IMR-90 (cell line): ENCODE measurements at regions not wholly inside any gene's neighbourhood (a gene's known extent, or its start where the extent isn't known, plus 50 kb on each side); places are given as distances from the start of the nearest gene placed in this dataset.

Experiments
- ATAC-seq: fragments of 200-7000 bp; cut with Tn5 transposase; 2 replicates; pipeline ENCODE4 v1.9.1; 2020; ENCODE audit warnings: low read depth, mild to moderate bottlenecking, moderate library complexity
- BruUV-seq: library from RNA; stranded (reverse); fragments of 400-500 nt; replicated peaks from 2 replicates; lab custom pipeline; 2021; lab: Mats Ljungman, UMichigan
- CTCF ChIA-PET: fragments of 300-600 bp; formaldehyde crosslinking; extraction: SDS; loops from one replicate; lab custom pipeline; 2021; ENCODE audit warnings: antibody characterized with exemption; lab: Yijun Ruan, JAX
- POLR2A ChIA-PET: fragments of 300-600 bp; sonication (Branson Sonifier 250); formaldehyde crosslinking; loops from one replicate; lab custom pipeline; 2022; ENCODE audit warnings: antibody characterized with exemption; ENCODE audit not compliant: unreplicated experiment; lab: Charles Lee
- DNase-seq: peaks from one replicate; pipeline ENCODE4 v3.0.0; 2013
- H2AFZ ChIP-seq: replicated peaks from 2 replicates; pipeline ENCODE3; 2013; ENCODE audit warnings: low read length, mild to moderate bottlenecking; ENCODE audit not compliant: poor library complexity
- H2AK5ac ChIP-seq: 2 replicates; pipeline ENCODE4 v1.6.1; 2013; ENCODE audit warnings: low read depth, low read length, inconsistent platforms
- H2AK9ac ChIP-seq: replicated peaks from 2 replicates; pipeline ENCODE3; 2013; ENCODE audit warnings: mild to moderate bottlenecking, low read depth, low read length, moderate library complexity; ENCODE audit not compliant: poor library complexity
- H2BK120ac ChIP-seq: 2 replicates; pipeline ENCODE4 v1.6.1; 2013; ENCODE audit warnings: low read depth, low read length, inconsistent platforms
- H2BK15ac ChIP-seq: 3 replicates; pipeline ENCODE4 v1.6.1; 2013; ENCODE audit warnings: low read depth, low read length, inconsistent platforms
- H2BK20ac ChIP-seq: 2 replicates; pipeline ENCODE4 v1.6.1; 2013; ENCODE audit warnings: low read depth, mild to moderate bottlenecking, inconsistent platforms, low read length, moderate library complexity
- H2BK5ac ChIP-seq: 2 replicates; pipeline ENCODE4 v1.6.1; 2013; ENCODE audit warnings: mild to moderate bottlenecking, low read depth, low read length, inconsistent platforms; ENCODE audit not compliant: poor library complexity, severe bottlenecking
- H3K14ac ChIP-seq: replicated peaks from 2 replicates; pipeline ENCODE4 v1.6.1; 2013; ENCODE audit warnings: low read depth, low read length, inconsistent platforms
- H3K18ac ChIP-seq: 2 replicates; pipeline ENCODE4 v1.6.1; 2013; ENCODE audit warnings: low read depth, low read length, control low read depth
- H3K23ac ChIP-seq: 2 replicates; pipeline ENCODE4 v1.6.1; 2013; ENCODE audit warnings: low read depth, low read length, inconsistent platforms
- H3K27ac ChIP-seq: 2 replicates; pipeline ENCODE4 v1.5.1; 2013; ENCODE audit warnings: mild to moderate bottlenecking, control low read depth, low read length; ENCODE audit not compliant: insufficient read depth
- H3K27me3 ChIP-seq: 2 replicates; pipeline ENCODE4 v1.6.1; 2013; ENCODE audit warnings: low read length; ENCODE audit not compliant: control insufficient read depth, insufficient read depth
- H3K36me3 ChIP-seq: 2 replicates; pipeline ENCODE4 v1.6.1; 2013; ENCODE audit warnings: low read length, mixed read lengths; ENCODE audit not compliant: control insufficient read depth, insufficient read depth
- H3K4ac ChIP-seq: 2 replicates; pipeline ENCODE4 v1.6.1; 2013; ENCODE audit warnings: low read depth, low read length, inconsistent platforms
- H3K4me1 ChIP-seq: 2 replicates; pipeline ENCODE4 v1.6.1; 2013; ENCODE audit warnings: low read length, mixed read lengths; ENCODE audit not compliant: control insufficient read depth, insufficient read depth
- H3K4me2 ChIP-seq: 2 replicates; pipeline ENCODE4 v1.6.1; 2013; ENCODE audit warnings: low read depth, mild to moderate bottlenecking, control low read depth, low read length, moderate library complexity
- H3K4me3 ChIP-seq: 2 replicates; pipeline ENCODE4 v1.5.1; 2013; ENCODE audit warnings: low read depth, mild to moderate bottlenecking, control low read depth, low read length, moderate library complexity; ENCODE audit not compliant: insufficient read depth
- H3K56ac ChIP-seq: 2 replicates; pipeline ENCODE4 v1.6.1; 2013; ENCODE audit warnings: low read length, inconsistent platforms; ENCODE audit not compliant: insufficient read depth; ENCODE audit errors: extremely low read depth
- H3K79me1 ChIP-seq, 2 experiments: 2 replicates each; pipeline ENCODE4 v1.6.1; 2013; ENCODE audit warnings: low read length in 2 of 2, inconsistent platforms in 1 of 2, low read depth in 1 of 2
- H3K9ac ChIP-seq: 2 replicates; pipeline ENCODE4 v1.6.1; 2013; ENCODE audit warnings: low read depth, low read length, control low read depth
- H3K9me1 ChIP-seq: 2 replicates; pipeline ENCODE4 v1.6.1; 2013; ENCODE audit warnings: low read length, inconsistent platforms; ENCODE audit not compliant: insufficient read depth
- H3K9me3 ChIP-seq: 2 replicates; pipeline ENCODE4 v1.6.1; 2013; ENCODE audit warnings: low read length; ENCODE audit not compliant: control insufficient read depth, insufficient read depth
- H4K20me1 ChIP-seq: 2 replicates; pipeline ENCODE4 v1.6.1; 2013; ENCODE audit warnings: low read length, inconsistent platforms; ENCODE audit not compliant: insufficient read depth
- H4K5ac ChIP-seq: 2 replicates; pipeline ENCODE4 v1.6.1; 2013; ENCODE audit warnings: mild to moderate bottlenecking, low read depth, low read length, control low read depth
- H4K8ac ChIP-seq, 2 experiments: 2 replicates each; pipeline ENCODE4 v1.6.1; 2013; ENCODE audit warnings: low read depth in 2 of 2, low read length in 2 of 2, control low read depth in 1 of 2, inconsistent platforms in 1 of 2
- H4K91ac ChIP-seq: 2 replicates; pipeline ENCODE4 v1.6.1; 2013; ENCODE audit warnings: low read depth, low read length, inconsistent platforms; ENCODE audit not compliant: insufficient read depth
- CTCF ChIP-seq: conservative IDR thresholded peaks from 2 replicates; pipeline ENCODE4 v1.5.1; 2012; ENCODE audit warnings: mild to moderate bottlenecking, low read depth, low read length, improper control_type of control experiment
- FOS ChIP-seq: fragments of 150-350 bp; IDR thresholded peaks from 2 replicates; pipeline ENCODE4 v1.6.1; 2016; ENCODE audit warnings: low read depth, low read length
- MAZ ChIP-seq: IDR thresholded peaks from 2 replicates; pipeline ENCODE4 v1.6.1; 2012; ENCODE audit warnings: low read depth, mild to moderate bottlenecking, low read length, improper control_type of control experiment, moderate library complexity, borderline replicate concordance
- MXI1 ChIP-seq: IDR thresholded peaks from 2 replicates; pipeline ENCODE4 v1.6.1; 2012; ENCODE audit warnings: low read depth, mild to moderate bottlenecking, low read length, moderate library complexity, borderline replicate concordance
- POLR2A ChIP-seq: IDR thresholded peaks from 2 replicates; pipeline ENCODE4 v1.6.1; 2012; ENCODE audit warnings: mild to moderate bottlenecking, low read depth, low read length
- RCOR1 ChIP-seq: IDR thresholded peaks from 2 replicates; pipeline ENCODE4 v1.6.1; 2012; ENCODE audit warnings: mild to moderate bottlenecking, low read length, improper control_type of control experiment; ENCODE audit not compliant: insufficient replicate concordance
- SMC3 ChIP-seq: fragments of 150-350 bp; IDR thresholded peaks from 2 replicates; pipeline ENCODE4 v1.6.1; 2016; ENCODE audit warnings: low read depth, mild to moderate bottlenecking, antibody characterized with exemption, low read length, moderate library complexity
- USF2 ChIP-seq: fragments of 150-350 bp; IDR thresholded peaks from 2 replicates; pipeline ENCODE4 v1.6.1; 2017; ENCODE audit warnings: mild to moderate bottlenecking, antibody characterized with exemption, low read length, low read depth
- WGBS, 2 experiments: methylation state at CpG; one replicate each; pipeline versions ENCODE4 v1.1.5 to v1.1.7; 2013; ENCODE audit warnings: missing lambda C conversion rate in 2 of 2; ENCODE audit not compliant: insufficient read length in 1 of 2; ENCODE audit errors: extremely low coverage in 2 of 2; 5-methylcytosine and 5-hydroxymethylcytosine counted together
- dilution Hi-C: fragments of 300-500 bp; cut with HindIII; formaldehyde crosslinking; loops from one replicate; pipeline ENCODE4 v1.14.3; 2018; ENCODE audit warnings: low sequenced_read_pairs; ENCODE audit not compliant: unreplicated experiment
- in situ Hi-C: fragments of 300-500 bp; cut with MboI; formaldehyde crosslinking; loops from 3 replicates; pipeline ENCODE4 v1.14.3; 2019; ENCODE audit warnings: low sequenced_read_pairs, inconsistent platforms, mixed read lengths
- intact Hi-C: fragments of 100-400 bp; cut with micrococcal nuclease; formaldehyde crosslinking; loops from 2 replicates; pipeline ENCODE4 v1.10.0; 2022

DNA sequence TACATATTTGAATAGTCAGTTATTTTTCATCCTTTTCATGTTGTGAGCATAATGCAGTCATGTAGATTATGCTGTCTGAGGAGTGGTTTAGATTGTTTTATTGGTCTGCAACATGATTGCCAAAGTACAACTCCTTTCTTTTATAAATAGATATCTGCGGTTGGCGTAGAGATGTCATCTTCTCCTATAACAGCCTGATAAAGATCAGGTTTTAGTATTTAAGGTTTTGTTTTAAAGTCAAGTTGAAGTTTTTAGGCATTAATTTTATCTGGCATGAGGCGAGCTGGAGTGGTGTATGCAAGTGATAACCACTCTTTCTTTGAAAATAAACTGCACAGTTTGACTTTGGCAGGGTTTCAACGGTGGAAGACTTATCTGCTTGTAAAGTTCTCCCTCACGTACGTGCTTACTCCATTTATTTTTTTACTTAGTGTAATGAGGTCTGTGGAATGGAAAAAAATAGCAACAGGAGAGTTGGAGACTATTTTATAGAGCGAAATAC, 126.3 kb downstream of the FBXO8 start:
- no peak overlapping the region for H3K4me2 ChIP-seq
- H3K4me1 ChIP-seq = no peaks in the 10 kb centered on the region
- H3K9me1 ChIP-seq = no peaks in the 10 kb centered on the region
- ChIA-PET POLR2A (no interaction called here), CTCF (no interaction called here)
- no peak overlapping the region for H2BK20ac ChIP-seq
- in situ Hi-C loops = no loop called here
- no peak overlapping the region for H4K8ac ChIP-seq
- H3K79me1 ChIP-seq = no peaks in the 10 kb centered on the region
- no peak overlapping the region for H4K91ac ChIP-seq
- no peak overlapping the region for H3K4ac ChIP-seq
- H3K27ac ChIP-seq = no peak overlapping the region
- H3K27me3 ChIP-seq = peaks cover 4% of the 10 kb centered on the region
- intact Hi-C loops = loop anchor here (2.0 kb wide), 1 partner anchor 162 kb away; no protein-coding TSS in a partner anchor
- H2BK15ac ChIP-seq = no peak overlapping the region
- no peak overlapping the region for H4K5ac ChIP-seq
- no peak overlapping the region for H2AK9ac ChIP-seq
- BruUV-seq = no TSS peak
- H3K23ac ChIP-seq = no peak overlapping the region
- dilution Hi-C loops = no loop called here
- no peak overlapping the region for H3K14ac ChIP-seq
- H3K4me3 ChIP-seq = no peak overlapping the region
- DNase-seq = no peak
- H2BK5ac ChIP-seq = no peak overlapping the region
- no peak overlapping the region for H2AK5ac ChIP-seq
- H3K56ac ChIP-seq = no peak overlapping the region
- H3K9me3 ChIP-seq = no peaks in the 10 kb centered on the region
- TF ChIP-seq MXI1 (no peak), FOS (no peak), SMC3 (no peak), MAZ (no peak), POLR2A (no peak), USF2 (no peak), RCOR1 (no peak), CTCF (no peak)
- H2BK120ac ChIP-seq = no peak overlapping the region
- H4K20me1 ChIP-seq = no peaks in the 10 kb centered on the region
- ATAC-seq = no peak
- no peak overlapping the region for H3K9ac ChIP-seq
- H2AFZ ChIP-seq = no peak overlapping the region
- H3K18ac ChIP-seq = no peak overlapping the region
- no peaks in the 10 kb centered on the region for H3K36me3 ChIP-seq
- WGBS, 2 experiments = no CpG with 5 or more reads among the region's 7 CpGs
